ENCODE measurements at regions not wholly inside any gene's neighbourhood (a gene's known extent, or its start where the extent isn't known, plus 50 kb on each side); places are given as distances from the start of the nearest gene placed in this dataset.

- TF ChIP-seq CTCF (IDR thresholded peaks at IDR 0.05; ENCODE audit: low read length) (no peak), EZH2phosphoT487 (IDR thresholded peaks at IDR 0.05; ENCODE audit: low read length) (no peak), EZH2 (optimal IDR thresholded peaks at IDR 0.05; ENCODE audit: low read depth, low read length) (no peak)
Measured at GRCh38 chr12:65681226-65681625, 143.1 kb upstream of the HMGA2 start.

Data from MM.1S (cell line).